GM21515 (cell line): ENCODE measurements at regions not wholly inside any gene's neighbourhood (a gene's known extent, or its start where the extent isn't known, plus 50 kb on each side); places are given as distances from the start of the nearest gene placed in this dataset.

Source experiments
- ATAC-seq: cut with Tn5 transposase; IDR thresholded peaks from one replicate; pipeline ENCODE4 v1.9.1; 2021; ENCODE audit not compliant: unreplicated experiment

- no peak for ATAC-seq
Measured at GRCh38 chr6:14676977-14677781, 559.6 kb downstream of the CD83 start.

- ATAC-seq = no peak
Measured at GRCh38 chr6:14681699-14682487, 564.0 kb upstream of the JARID2 start.

GRCh38 chr6:14682812-14683211 is 563.1 kb upstream of the JARID2 start:
- ATAC-seq = no peak

- no peak for ATAC-seq
Measured at GRCh38 chr6:14689639-14690038, 556.2 kb upstream of the JARID2 start.

- ATAC-seq = no peak
Measured at GRCh38 chr6:14690120-14691056, 555.5 kb upstream of the JARID2 start.

- no peak for ATAC-seq
Measured at GRCh38 chr6:14692208-14692607, 553.7 kb upstream of the JARID2 start.

- no peak for ATAC-seq
Measured at GRCh38 chr6:14693301-14694192, 552.3 kb upstream of the JARID2 start.

GRCh38 chr6:14694308-14694707 is 551.6 kb upstream of the JARID2 start:
- no peak for ATAC-seq

GRCh38 chr6:14695579-14695978 is 550.3 kb upstream of the JARID2 start:
- ATAC-seq = no peak

GRCh38 chr6:14696367-14696766 is 549.5 kb upstream of the JARID2 start:
- ATAC-seq = no peak

- ATAC-seq = no peak
Measured at GRCh38 chr6:14697427-14697826, 548.4 kb upstream of the JARID2 start.

- ATAC-seq = no peak
Measured at GRCh38 chr6:14699803-14700601, 545.9 kb upstream of the JARID2 start.

- no peak for ATAC-seq
Measured at GRCh38 chr6:14701946-14702345, 543.9 kb upstream of the JARID2 start.

- ATAC-seq = no peak
Measured at GRCh38 chr6:14702678-14703077, 543.2 kb upstream of the JARID2 start.

GRCh38 chr6:14703586-14703985 is 542.3 kb upstream of the JARID2 start:
- no peak for ATAC-seq

- ATAC-seq = no peak
Measured at GRCh38 chr6:14704383-14705271, 541.2 kb upstream of the JARID2 start.

- ATAC-seq = no peak
Measured at GRCh38 chr6:14705841-14706377, 540.0 kb upstream of the JARID2 start.

- ATAC-seq = no peak
Measured at GRCh38 chr6:14706378-14706929, 539.4 kb upstream of the JARID2 start.
